ENCODE measurements at regions not wholly inside any gene's neighbourhood (a gene's known extent, or its start where the extent isn't known, plus 50 kb on each side); places are given as distances from the start of the nearest gene placed in this dataset.

DNA sequence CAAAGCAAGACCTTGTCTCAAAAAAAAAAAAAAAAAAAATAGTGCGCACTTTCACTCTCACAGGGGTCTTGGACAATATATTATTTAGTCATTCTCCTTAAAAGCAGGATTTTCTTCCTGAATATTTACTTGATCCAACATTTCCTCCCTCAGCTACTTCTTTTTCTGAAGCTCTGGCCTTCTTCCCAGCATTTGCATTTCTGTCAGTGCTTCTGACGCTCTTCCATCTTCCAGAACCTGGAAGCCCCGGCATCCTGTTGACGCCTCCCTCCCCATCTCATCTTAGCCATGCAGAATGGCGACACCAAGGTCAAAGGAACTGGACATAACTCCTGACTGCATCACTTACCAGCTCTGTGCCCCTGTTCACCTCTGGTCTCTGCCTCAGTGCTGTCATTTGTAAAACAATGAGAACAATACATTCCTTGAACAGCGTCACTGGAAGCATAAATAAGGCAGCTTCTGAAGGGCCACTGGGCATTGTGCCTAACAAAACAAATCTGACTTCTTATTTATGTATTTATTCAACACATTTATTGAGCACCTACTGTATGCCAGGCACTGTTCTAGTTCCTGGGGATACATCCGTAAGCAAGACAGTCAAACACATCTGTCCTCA lies 90.9 kb upstream of the MDM1 start:
- peaks cover 5% of the 10 kb centered on the region for H3K4me1 ChIP-seq (ENCODE audit: control insufficient read depth, insufficient read depth, low read length, poor library complexity, severe bottlenecking)
- H3K4me3 ChIP-seq (ENCODE audit: extremely low read depth, insufficient read depth, low read length, poor library complexity, severe bottlenecking), result no peak overlapping the region
- H3K27ac ChIP-seq (ENCODE audit: low read depth, low read length, severe bottlenecking), result no peak overlapping the region
- no peaks in the 10 kb centered on the region for H3K36me3 ChIP-seq (ENCODE audit: control insufficient read depth, insufficient read depth, low read length)
- 73 to 93% methylated on average over 4 to 6 of the region's 7 CpGs for WGBS, 2 experiments (ENCODE audit: insufficient coverage in 2 of 2)
- H3K9me3 ChIP-seq (ENCODE audit: control insufficient read depth, low read length), result peaks cover 4% of the 10 kb centered on the region

DNA sequence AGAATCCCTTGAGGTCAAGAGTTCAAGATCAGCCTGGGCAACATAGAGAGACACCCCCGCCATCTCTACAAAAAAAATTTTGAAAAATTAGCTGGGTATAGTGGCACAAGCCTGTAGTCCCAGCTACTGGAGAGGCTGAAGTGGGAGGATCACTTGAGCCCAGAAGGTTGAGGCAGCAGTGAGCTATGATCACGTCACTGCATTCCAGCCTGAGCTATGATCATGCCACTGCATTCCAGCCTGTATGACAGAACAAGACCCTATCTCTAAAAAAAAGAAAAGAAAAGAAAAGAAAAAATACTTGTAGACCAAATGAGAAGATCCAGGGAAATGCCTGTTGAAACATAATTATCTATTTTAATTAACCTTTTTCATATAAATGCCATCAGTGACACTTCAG lies 93.8 kb upstream of the MDM1 start:
- no peak overlapping the region for H3K27ac ChIP-seq (ENCODE audit: low read depth, low read length, severe bottlenecking)
- 100% methylated on average over 1 of the region's 2 CpGs; no CpG with 5 or more reads in 1 of the 2 experiments for WGBS, 2 experiments (ENCODE audit: insufficient coverage in 2 of 2)
- H3K9me3 ChIP-seq (ENCODE audit: control insufficient read depth, low read length), result no peaks in the 10 kb centered on the region
- no peak overlapping the region for H3K4me3 ChIP-seq (ENCODE audit: extremely low read depth, insufficient read depth, low read length, poor library complexity, severe bottlenecking)
- peaks cover 23% of the 10 kb centered on the region for H3K4me1 ChIP-seq (ENCODE audit: control insufficient read depth, insufficient read depth, low read length, poor library complexity, severe bottlenecking)
- no peaks in the 10 kb centered on the region for H3K36me3 ChIP-seq (ENCODE audit: control insufficient read depth, insufficient read depth, low read length)

DNA sequence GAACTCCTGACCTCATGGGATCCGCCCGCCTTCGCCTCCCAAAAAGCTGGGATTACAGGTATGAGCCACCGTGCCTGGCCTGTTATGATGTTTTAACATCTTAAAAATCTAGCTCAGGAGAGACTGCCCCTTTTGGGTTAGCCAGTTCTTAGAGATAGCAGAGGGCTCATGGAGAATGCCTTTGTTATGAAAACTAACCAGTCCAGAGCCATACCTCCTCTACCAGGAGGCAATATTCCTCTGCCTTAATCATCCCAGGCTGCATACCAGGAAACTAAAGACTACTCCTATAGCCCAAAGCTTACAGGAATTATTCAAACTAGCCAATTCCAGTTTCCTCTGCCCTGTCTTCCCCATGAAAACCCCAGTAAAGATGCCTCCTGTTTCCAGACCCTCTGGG lies 96.0 kb upstream of the MDM1 start:
- WGBS, 2 experiments (ENCODE audit: insufficient coverage in 2 of 2), result 94 to 96% methylated on average over 4 of the region's 4 CpGs
- Histone ChIP-seq H3K4me1 (ENCODE audit: control insufficient read depth, insufficient read depth, low read length, poor library complexity, severe bottlenecking) (peaks cover 23% of the 10 kb centered on the region), H3K9me3 (ENCODE audit: control insufficient read depth, low read length) (no peaks in the 10 kb centered on the region), H3K27ac (ENCODE audit: low read depth, low read length, severe bottlenecking) (peak overlapping the region; percentile 86), H3K36me3 (ENCODE audit: control insufficient read depth, insufficient read depth, low read length) (no peaks in the 10 kb centered on the region), H3K4me3 (ENCODE audit: extremely low read depth, insufficient read depth, low read length, poor library complexity, severe bottlenecking) (no peak overlapping the region)

DNA sequence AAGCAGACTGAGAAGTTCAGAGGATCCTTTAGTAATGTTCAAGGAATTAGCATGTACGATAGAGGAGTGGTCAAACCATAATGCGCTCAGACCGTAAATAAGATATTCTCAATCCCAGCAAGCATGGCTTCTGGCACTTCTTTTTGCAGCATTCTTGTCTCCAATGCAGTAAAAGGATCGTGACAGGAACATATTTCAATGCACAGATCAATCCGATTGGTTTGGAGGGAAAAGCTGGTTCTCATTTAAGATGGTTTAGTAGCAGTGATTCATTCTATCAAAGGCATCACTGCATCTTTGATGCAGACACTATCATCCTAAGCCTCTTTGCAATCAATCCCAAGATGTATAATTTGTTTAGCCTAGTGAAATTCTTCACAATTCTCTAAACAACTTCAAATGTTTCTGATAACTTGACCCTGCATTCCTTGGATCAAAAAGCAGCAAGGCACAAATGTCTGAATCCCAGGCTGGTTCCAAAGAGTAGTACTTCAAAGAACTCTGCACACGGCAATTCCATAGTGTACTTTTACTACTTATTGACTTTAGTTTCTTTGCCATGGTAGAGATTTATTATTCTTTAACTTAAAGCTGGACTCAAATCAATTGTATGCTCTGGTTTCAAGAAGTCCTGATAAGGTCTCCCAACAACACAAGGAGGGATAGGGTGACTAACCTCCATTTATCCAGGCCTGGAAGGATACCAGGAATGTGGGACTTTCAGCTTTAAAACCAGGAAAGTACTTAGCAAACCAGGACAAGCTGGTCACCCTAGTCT lies 96.8 kb upstream of the MDM1 start:
- Histone ChIP-seq H3K27ac (ENCODE audit: low read depth, low read length, severe bottlenecking) (peak overlapping the region; percentile 86), H3K9me3 (ENCODE audit: control insufficient read depth, low read length) (no peaks in the 10 kb centered on the region), H3K4me3 (ENCODE audit: extremely low read depth, insufficient read depth, low read length, poor library complexity, severe bottlenecking) (no peak overlapping the region), H3K36me3 (ENCODE audit: control insufficient read depth, insufficient read depth, low read length) (no peaks in the 10 kb centered on the region), H3K4me1 (ENCODE audit: control insufficient read depth, insufficient read depth, low read length, poor library complexity, severe bottlenecking) (peaks cover 23% of the 10 kb centered on the region)
- 84 to 97% methylated on average over 3 to 6 of the region's 6 CpGs for WGBS, 2 experiments (ENCODE audit: insufficient coverage in 2 of 2)

DNA sequence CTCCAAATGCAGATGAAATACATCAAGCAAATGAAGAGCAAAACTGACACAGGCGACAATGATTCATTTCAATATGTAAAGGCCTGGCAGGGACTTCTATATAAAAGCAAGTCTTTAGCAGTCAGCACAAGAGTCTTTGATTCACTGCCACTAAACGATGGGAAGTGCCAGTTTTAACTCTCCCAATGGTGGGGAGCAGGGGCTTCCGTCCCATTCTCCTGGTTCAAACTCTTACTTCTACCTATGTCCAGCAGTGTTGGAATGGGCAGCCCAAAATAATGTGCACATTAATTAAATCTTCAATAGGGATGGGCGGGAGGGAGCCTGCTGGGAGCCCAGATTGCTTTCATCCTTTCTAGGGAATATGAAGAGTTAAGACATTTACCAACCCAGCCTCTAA lies 97.5 kb upstream of the MDM1 start:
- Histone ChIP-seq H3K36me3 (ENCODE audit: control insufficient read depth, insufficient read depth, low read length) (no peaks in the 10 kb centered on the region), H3K27ac (ENCODE audit: low read depth, low read length, severe bottlenecking) (peak overlapping the region; percentile 86), H3K4me1 (ENCODE audit: control insufficient read depth, insufficient read depth, low read length, poor library complexity, severe bottlenecking) (peaks cover 23% of the 10 kb centered on the region), H3K9me3 (ENCODE audit: control insufficient read depth, low read length) (no peaks in the 10 kb centered on the region), H3K4me3 (ENCODE audit: extremely low read depth, insufficient read depth, low read length, poor library complexity, severe bottlenecking) (no peak overlapping the region)
- WGBS, 2 experiments (ENCODE audit: insufficient coverage in 2 of 2), result 42 to 63% methylated on average over 2 of the region's 4 CpGs

DNA sequence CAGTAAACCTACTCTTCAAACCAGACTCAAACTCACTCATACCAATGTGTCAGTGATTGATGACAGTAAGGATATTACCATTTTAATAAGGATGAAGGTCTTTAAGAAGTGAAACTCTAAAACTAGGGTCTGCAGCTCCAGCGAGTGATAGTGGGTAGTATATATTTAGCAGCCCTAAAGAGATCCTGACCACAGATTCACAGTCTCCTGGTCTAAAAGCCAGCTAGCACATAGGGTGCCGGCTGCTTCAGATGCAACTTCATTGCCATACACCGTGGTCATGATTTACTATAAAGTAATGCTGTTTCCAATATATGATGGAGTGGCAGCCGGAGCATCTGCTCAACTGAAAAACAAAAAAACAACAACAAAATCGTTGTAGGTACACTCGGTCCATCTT lies 99.6 kb upstream of the MDM1 start:
- Histone ChIP-seq H3K36me3 (ENCODE audit: control insufficient read depth, insufficient read depth, low read length) (no peaks in the 10 kb centered on the region), H3K4me3 (ENCODE audit: extremely low read depth, insufficient read depth, low read length, poor library complexity, severe bottlenecking) (no peak overlapping the region), H3K27ac (ENCODE audit: low read depth, low read length, severe bottlenecking) (no peak overlapping the region), H3K4me1 (ENCODE audit: control insufficient read depth, insufficient read depth, low read length, poor library complexity, severe bottlenecking) (peaks cover 23% of the 10 kb centered on the region), H3K9me3 (ENCODE audit: control insufficient read depth, low read length) (peaks cover 8% of the 10 kb centered on the region)
- 100% methylated on average over 1 of the region's 6 CpGs; no CpG with 5 or more reads in 1 of the 2 experiments for WGBS, 2 experiments (ENCODE audit: insufficient coverage in 2 of 2)

DNA sequence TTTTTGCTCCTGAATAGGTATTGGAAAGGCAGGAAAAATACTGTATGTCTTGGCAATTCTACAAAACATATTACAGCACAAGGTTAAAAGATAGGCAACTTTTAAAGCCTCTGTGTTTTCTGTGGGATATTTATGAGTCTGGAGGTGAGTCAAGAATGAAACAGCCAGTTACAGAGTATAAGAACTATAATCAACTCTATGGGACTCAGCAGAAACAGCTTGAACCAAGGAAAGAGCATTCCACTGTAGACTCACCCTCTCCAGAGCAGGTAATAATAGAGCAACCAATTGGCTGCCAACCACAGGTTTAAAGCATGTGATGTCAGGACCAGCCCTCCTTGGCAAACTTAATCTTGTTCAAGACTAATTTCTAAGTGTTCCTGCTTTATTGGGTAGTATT lies 100.5 kb upstream of the MDM1 start:
- no peak overlapping the region for H3K27ac ChIP-seq (ENCODE audit: low read depth, low read length, severe bottlenecking)
- H3K9me3 ChIP-seq (ENCODE audit: control insufficient read depth, low read length), result peaks cover 8% of the 10 kb centered on the region
- H3K36me3 ChIP-seq (ENCODE audit: control insufficient read depth, insufficient read depth, low read length), result no peaks in the 10 kb centered on the region
- H3K4me1 ChIP-seq (ENCODE audit: control insufficient read depth, insufficient read depth, low read length, poor library complexity, severe bottlenecking), result peaks cover 22% of the 10 kb centered on the region
- no peak overlapping the region for H3K4me3 ChIP-seq (ENCODE audit: extremely low read depth, insufficient read depth, low read length, poor library complexity, severe bottlenecking)

DNA sequence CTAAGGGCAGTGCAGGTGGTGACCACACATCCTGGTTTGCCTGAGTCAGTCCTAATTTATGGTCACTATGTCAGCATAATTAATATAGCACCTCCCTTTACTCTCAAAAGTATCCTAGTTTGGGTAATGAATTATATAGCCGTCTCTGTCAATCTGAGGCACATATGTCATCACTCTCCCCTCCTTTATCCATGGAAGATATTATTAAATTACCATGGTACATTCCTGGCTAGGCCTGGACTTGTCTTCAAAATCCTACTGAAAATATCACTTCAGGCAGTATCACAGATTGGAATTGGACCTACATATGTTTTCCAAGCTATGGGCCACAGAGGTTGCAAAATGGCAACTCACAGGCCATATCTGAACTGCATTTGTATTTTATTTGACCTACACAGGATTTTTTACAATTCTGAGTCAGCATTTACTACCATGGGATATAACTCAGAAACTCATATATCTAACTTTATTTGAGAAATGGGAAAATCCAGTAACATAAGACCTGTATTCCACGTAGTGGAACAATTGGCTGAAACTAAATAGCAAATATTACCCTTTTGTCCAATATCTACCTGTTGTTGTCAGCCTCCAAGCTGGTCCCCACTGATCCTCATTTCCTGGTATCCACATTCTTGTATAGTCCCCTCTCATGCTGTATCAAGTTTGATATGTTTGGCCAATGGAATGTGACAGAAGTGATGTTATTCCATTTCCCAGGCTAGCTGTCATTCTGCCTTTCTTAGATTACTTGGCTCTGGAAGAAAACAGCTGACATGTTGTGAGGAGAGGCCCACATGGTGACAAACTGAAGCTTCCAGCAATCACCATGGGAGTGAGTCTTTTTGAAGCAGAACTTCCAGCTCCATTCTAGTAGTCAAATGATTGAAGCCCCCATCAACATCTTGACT lies 102.5 kb upstream of the MDM1 start:
- peaks cover 19% of the 10 kb centered on the region for H3K4me1 ChIP-seq (ENCODE audit: control insufficient read depth, insufficient read depth, low read length, poor library complexity, severe bottlenecking)
- no peak overlapping the region for H3K4me3 ChIP-seq (ENCODE audit: extremely low read depth, insufficient read depth, low read length, poor library complexity, severe bottlenecking)
- H3K27ac ChIP-seq (ENCODE audit: low read depth, low read length, severe bottlenecking), result no peak overlapping the region
- WGBS, 2 experiments (ENCODE audit: insufficient coverage in 2 of 2), result 83 to 100% methylated on average over 1 of the region's 2 CpGs
- peaks cover 8% of the 10 kb centered on the region for H3K9me3 ChIP-seq (ENCODE audit: control insufficient read depth, low read length)
- H3K36me3 ChIP-seq (ENCODE audit: control insufficient read depth, insufficient read depth, low read length), result no peaks in the 10 kb centered on the region

DNA sequence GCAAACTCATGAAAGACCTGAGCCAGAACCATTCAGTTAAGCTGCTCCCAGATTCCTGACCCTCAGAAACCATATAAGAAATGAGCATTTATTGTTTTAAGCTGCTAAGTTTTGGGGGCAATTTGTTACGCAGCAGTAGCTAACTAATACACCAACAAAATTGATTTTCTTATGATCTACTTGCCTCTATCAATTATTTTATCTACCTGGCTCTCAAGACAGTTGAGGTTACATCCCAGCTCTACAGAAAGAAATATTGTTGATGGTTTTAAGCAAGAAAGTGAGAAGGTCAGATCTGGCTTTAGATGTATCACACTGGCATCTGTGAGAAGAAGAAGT lies 103.1 kb upstream of the MDM1 start:
- peaks cover 19% of the 10 kb centered on the region for H3K4me1 ChIP-seq (ENCODE audit: control insufficient read depth, insufficient read depth, low read length, poor library complexity, severe bottlenecking)
- peaks cover 8% of the 10 kb centered on the region for H3K9me3 ChIP-seq (ENCODE audit: control insufficient read depth, low read length)
- no peak overlapping the region for H3K27ac ChIP-seq (ENCODE audit: low read depth, low read length, severe bottlenecking)
- no peak overlapping the region for H3K4me3 ChIP-seq (ENCODE audit: extremely low read depth, insufficient read depth, low read length, poor library complexity, severe bottlenecking)
- H3K36me3 ChIP-seq (ENCODE audit: control insufficient read depth, insufficient read depth, low read length), result no peaks in the 10 kb centered on the region
- no CpG with 5 or more reads among the region's 1 CpG for WGBS, 2 experiments (ENCODE audit: insufficient coverage in 2 of 2)

DNA sequence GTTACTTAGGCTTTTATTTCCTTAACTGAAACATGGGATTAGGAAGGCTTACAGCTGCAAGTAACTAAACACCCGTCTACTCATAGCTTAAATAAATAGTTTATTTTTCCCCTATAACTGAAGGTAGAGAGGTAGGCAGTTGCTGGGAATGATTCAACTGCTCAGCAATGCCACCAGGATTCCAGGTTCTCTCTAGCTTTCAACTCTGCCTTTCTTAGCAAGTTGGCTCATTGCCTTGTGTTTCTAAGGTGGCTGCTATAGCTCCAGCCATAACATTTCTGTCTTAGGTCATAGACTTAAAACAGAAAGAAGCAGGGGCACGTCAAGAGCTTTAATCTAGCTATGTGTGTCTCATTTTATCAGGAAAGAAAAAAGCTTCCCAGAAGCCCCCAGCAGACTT lies 103.7 kb upstream of the MDM1 start:
- peaks cover 8% of the 10 kb centered on the region for H3K9me3 ChIP-seq (ENCODE audit: control insufficient read depth, low read length)
- peaks cover 24% of the 10 kb centered on the region for H3K4me1 ChIP-seq (ENCODE audit: control insufficient read depth, insufficient read depth, low read length, poor library complexity, severe bottlenecking)
- 100% methylated on average over 1 of the region's 2 CpGs; no CpG with 5 or more reads in 1 of the 2 experiments for WGBS, 2 experiments (ENCODE audit: insufficient coverage in 2 of 2)
- H3K27ac ChIP-seq (ENCODE audit: low read depth, low read length, severe bottlenecking), result no peak overlapping the region
- H3K36me3 ChIP-seq (ENCODE audit: control insufficient read depth, insufficient read depth, low read length), result no peaks in the 10 kb centered on the region
- no peak overlapping the region for H3K4me3 ChIP-seq (ENCODE audit: extremely low read depth, insufficient read depth, low read length, poor library complexity, severe bottlenecking)
